K562 (cell line): ENCODE measurements at regions not wholly inside any gene's neighbourhood (a gene's known extent, or its start where the extent isn't known, plus 50 kb on each side); places are given as distances from the start of the nearest gene placed in this dataset.

Experiments used
- CEBPB ChIP-seq: fragments of 450-650 bp; IDR thresholded peaks from 2 replicates; pipeline ENCODE4 v1.6.1; 2016; ENCODE audit warnings: missing genetic modification characterization, missing compliant biosample characterization
- CTCF ChIP-seq, 3 experiments: IDR thresholded peaks in 2 of 3; conservative IDR thresholded peaks in 1 of 3; 2 replicates each; pipeline ENCODE4 v1.5.1; 2011 to 2012; ENCODE audit warnings: low read length in 3 of 3, mild to moderate bottlenecking in 3 of 3, control low read depth in 2 of 3, improper control_type of control experiment in 1 of 3, inconsistent platforms in 1 of 3, low read depth in 1 of 3, mixed read lengths in 1 of 3, moderate library complexity in 1 of 3; ENCODE audit not compliant: insufficient read depth in 2 of 3
- FOXM1 ChIP-seq, 2 experiments: fragments of 450-650 bp in 1 of 2; sonication (generic) in 1 of 2; formaldehyde crosslinking in 1 of 2; IDR thresholded peaks; 2 replicates each; pipeline versions ENCODE4 v1.6.1 to v1.9.0; 2017 to 2022; ENCODE audit warnings: low read depth in 2 of 2, mild to moderate bottlenecking in 2 of 2, missing genetic modification reagents in 1 of 2, moderate library complexity in 1 of 2
- JUN ChIP-seq, 2 experiments: sonication (generic) in 1 of 2; formaldehyde crosslinking in 1 of 2; IDR thresholded peaks; 2 replicates each; pipeline versions ENCODE4 v1.6.1 to v1.8.0; 2012 to 2022; ENCODE audit warnings: borderline replicate concordance in 2 of 2, mild to moderate bottlenecking in 2 of 2, improper control_type of control experiment in 1 of 2, low read depth in 1 of 2, low read length in 1 of 2, missing genetic modification reagents in 1 of 2
- LARP7 ChIP-seq: fragments of 450-650 bp; IDR thresholded peaks from 2 replicates; pipeline ENCODE4 v1.6.1; 2016
- NCOA2 ChIP-seq, 2 experiments: fragments of 450-650 bp; IDR thresholded peaks; 2 replicates each; pipeline ENCODE4 v1.6.1; 2018; ENCODE audit warnings: mild to moderate bottlenecking in 2 of 2, moderate library complexity in 1 of 2; ENCODE audit not compliant: partially characterized antibody in 2 of 2
- POLR2AphosphoS5 ChIP-seq: IDR thresholded peaks from 2 replicates; pipeline ENCODE4 v1.6.1; 2011; ENCODE audit warnings: mild to moderate bottlenecking, low read depth, low read length, moderate library complexity; ENCODE audit not compliant: control insufficient read depth, insufficient read depth
- TARDBP ChIP-seq: fragments of 450-650 bp; IDR thresholded peaks from 2 replicates; pipeline ENCODE4 v1.6.1; 2016
- YY1 ChIP-seq, 3 experiments: IDR thresholded peaks; 2 replicates each; pipeline ENCODE4 v1.6.1; 2011; ENCODE audit warnings: low read length in 2 of 3, mild to moderate bottlenecking in 2 of 3, moderate library complexity in 2 of 3, borderline replicate concordance in 1 of 3, control low read depth in 1 of 3, low read depth in 1 of 3; ENCODE audit not compliant: insufficient read depth in 3 of 3, insufficient replicate concordance in 2 of 3, control insufficient read depth in 1 of 3, insufficient read length in 1 of 3; ENCODE audit errors: extremely low read depth in 1 of 3
- ZFP36 ChIP-seq: fragments of 150-350 bp; IDR thresholded peaks from 2 replicates; pipeline ENCODE4 v1.6.1; 2018; ENCODE audit warnings: low read length, low read depth; ENCODE audit not compliant: partially characterized antibody

GRCh38 chr4:156374894-156375293, 421.2 kb upstream of the CTSO start:
- TF ChIP-seq POLR2AphosphoS5 = no peak
- no peak for TF ChIP-seq JUN (IDR thresholded peaks at IDR 0.05; ENCODE audit: borderline replicate concordance, low read depth, low read length)
- TF ChIP-seq JUN (CRISPR knock-in tag; IDR thresholded peaks at IDR 0.05; ENCODE audit: borderline replicate concordance) = no peak
- TF ChIP-seq LARP7 = no peak
- TF ChIP-seq TARDBP = no peak
- no peak for TF ChIP-seq YY1 (IDR thresholded peaks at IDR 0.05; ENCODE audit: borderline replicate concordance in 1 of 3, control insufficient read depth in 1 of 3, extremely low read depth in 1 of 3, insufficient read depth in 3 of 3, insufficient read length in 1 of 3, insufficient replicate concordance in 2 of 3, low read depth in 1 of 3, low read length in 2 of 3)
- no peak for TF ChIP-seq FOXM1 (IDR thresholded peaks at IDR 0.05; ENCODE audit: low read depth)
- no peak for TF ChIP-seq FOXM1 (CRISPR knock-in tag; IDR thresholded peaks at IDR 0.05; ENCODE audit: low read depth)
- TF ChIP-seq CTCF (IDR thresholded peaks at IDR 0.05 in 2 of 3, conservative IDR thresholded peaks at IDR 0.05 in 1 of 3; ENCODE audit: insufficient read depth in 2 of 3, low read depth in 1 of 3, low read length in 3 of 3) = no peak
- TF ChIP-seq CEBPB (tag) = no peak
- TF ChIP-seq ZFP36 = no peak
- no peak for TF ChIP-seq NCOA2 (IDR thresholded peaks at IDR 0.05; ENCODE audit: partially characterized antibody in 2 of 2)
